HCT116 (cell line): ENCODE measurements at regions not wholly inside any gene's neighbourhood (a gene's known extent, or its start where the extent isn't known, plus 50 kb on each side); places are given as distances from the start of the nearest gene placed in this dataset.

ENCODE experiments used
- ATAC-seq: fragments of 200-7000 bp; cut with Tn5 transposase; 2 replicates; pipeline ENCODE4 v1.9.1; 2020; ENCODE audit warnings: mild to moderate bottlenecking, moderate library complexity
- BruUV-seq: library from RNA; stranded (reverse); fragments of 400-500 nt; replicated peaks from 2 replicates; lab custom pipeline; 2021; lab: Mats Ljungman, UMichigan
- CTCF ChIA-PET: fragments of 300-600 bp; sonication (Branson Sonifier 250); formaldehyde crosslinking; loops from one replicate; lab custom pipeline; 2021; ENCODE audit warnings: antibody characterized with exemption; lab: Charles Lee
- POLR2A ChIA-PET: fragments of 300-600, 350-600 bp; sonication (Branson Sonifier 250); formaldehyde crosslinking; loops from one replicate; lab custom pipeline; 2021; ENCODE audit warnings: antibody characterized with exemption; lab: Charles Lee
- RAD21 ChIA-PET, 2 experiments: fragments of 300-600 bp; sonication (Branson Sonifier 250); formaldehyde crosslinking; loops; one replicate each; lab custom pipeline; 2023; ENCODE audit warnings: low total read pairs in 2 of 2; ENCODE audit not compliant: uncharacterized antibody in 2 of 2, unreplicated experiment in 2 of 2, low non-redundant PET in 1 of 2; lab: Charles Lee
- DNase-seq: peaks from one replicate; pipeline ENCODE4 v3.0.0-alpha.2; 2010; ENCODE audit warnings: low read depth, low spot score
- H2AFZ ChIP-seq: fragments of 200-600 bp; shearing (Covaris generic), sonication (generic); 2 replicates; pipeline ENCODE4 v1.6.1; 2017; ENCODE audit warnings: low read depth, mixed run types, mixed read lengths, antibody characterized with exemption, low read length; ENCODE audit not compliant: poor library complexity, severe bottlenecking
- H3K27ac ChIP-seq: 2 replicates; pipeline ENCODE4 v1.5.1; 2012; ENCODE audit warnings: low read depth, low read length
- H3K27me3 ChIP-seq: fragments of 200-600 bp; sonication (generic); 2 replicates; pipeline ENCODE4 v1.6.1; 2016; ENCODE audit warnings: mixed run types, low read length, mixed read lengths; ENCODE audit not compliant: insufficient read depth
- H3K36me3 ChIP-seq, 2 experiments: fragments of 200-500 bp in 1 of 2; fragments of 200-600 bp in 1 of 2; sonication (Bioruptor generic) in 1 of 2; sonication (generic) in 1 of 2; 2 replicates each; pipeline versions ENCODE4 v1.5.1 to v1.6.1; 2014 to 2016; ENCODE audit warnings: low read length in 2 of 2, inconsistent platforms in 1 of 2, mixed read lengths in 1 of 2, mixed run types in 1 of 2; ENCODE audit not compliant: insufficient read depth in 2 of 2, control insufficient read depth in 1 of 2
- H3K4me1 ChIP-seq, 2 experiments: fragments of 200-600 bp in 1 of 2; sonication (generic) in 1 of 2; 2 replicates each; pipeline versions ENCODE4 v1.5.1 to v1.6.1; 2012 to 2017; ENCODE audit warnings: low read length in 2 of 2, inconsistent platforms in 1 of 2, mild to moderate bottlenecking in 1 of 2, mixed read lengths in 1 of 2, mixed run types in 1 of 2, moderate library complexity in 1 of 2; ENCODE audit not compliant: insufficient read depth in 2 of 2, control insufficient read depth in 1 of 2
- H3K4me2 ChIP-seq: fragments of 200-600 bp; sonication (generic); 2 replicates; pipeline ENCODE4 v1.6.1; 2017; ENCODE audit warnings: mixed run types, low read length, mixed read lengths
- H3K4me3 ChIP-seq, 2 experiments: fragments of 200-600 bp in 1 of 2; sonication (generic) in 1 of 2; replicated peaks in 1 of 2; 2 replicates each; pipeline ENCODE4 v1.5.1; 2011 to 2016; ENCODE audit warnings: low read length in 2 of 2, control low read depth in 1 of 2, low read depth in 1 of 2, mild to moderate bottlenecking in 1 of 2, mixed read lengths in 1 of 2, mixed run types in 1 of 2
- H3K79me2 ChIP-seq: fragments of 200-600 bp; sonication (generic); 2 replicates; pipeline ENCODE4 v1.6.1; 2017; ENCODE audit warnings: mild to moderate bottlenecking, mixed run types, low read length, moderate library complexity, mixed read lengths; ENCODE audit not compliant: insufficient read depth
- H3K9ac ChIP-seq: fragments of 200-600 bp; sonication (generic); 2 replicates; pipeline ENCODE4 v1.6.1; 2016; ENCODE audit warnings: low read length, mixed read lengths
- H3K9me2 ChIP-seq: fragments of 200-600 bp; sonication (generic), shearing (Covaris generic); 2 replicates; pipeline ENCODE4 v1.6.1; 2017; ENCODE audit warnings: mixed run types, mild to moderate bottlenecking, moderate library complexity; ENCODE audit not compliant: insufficient read depth
- H3K9me3 ChIP-seq, 2 experiments: fragments of 200-500 bp in 1 of 2; fragments of 200-600 bp in 1 of 2; sonication (Bioruptor generic) in 1 of 2; sonication (generic) in 1 of 2; 2 replicates each; pipeline ENCODE4 v1.6.1; 2014 to 2017; ENCODE audit warnings: low read length in 2 of 2, mixed read lengths in 2 of 2, inconsistent platforms in 1 of 2, low read depth in 1 of 2, mild to moderate bottlenecking in 1 of 2, mixed run types in 1 of 2, moderate library complexity in 1 of 2; ENCODE audit not compliant: control insufficient read depth in 1 of 2, insufficient read depth in 1 of 2
- H4K20me1 ChIP-seq: fragments of 200-600 bp; sonication (generic), shearing (Covaris generic); 2 replicates; pipeline ENCODE4 v1.6.1; 2017; ENCODE audit warnings: mixed run types, mild to moderate bottlenecking, moderate library complexity; ENCODE audit not compliant: insufficient read depth
- CBX3 ChIP-seq: IDR thresholded peaks from 2 replicates; pipeline ENCODE4 v1.6.1; 2012; ENCODE audit warnings: low read depth
- CEBPB ChIP-seq: IDR thresholded peaks from 2 replicates; pipeline ENCODE4 v1.6.1; 2012; ENCODE audit warnings: low read depth
- ELF1 ChIP-seq: IDR thresholded peaks from 2 replicates; pipeline ENCODE4 v1.6.1; 2012; ENCODE audit warnings: low read depth, borderline replicate concordance
- FOSL1 ChIP-seq: IDR thresholded peaks from 2 replicates; pipeline ENCODE4 v1.6.1; 2012; ENCODE audit warnings: low read depth
- JUND ChIP-seq: IDR thresholded peaks from 2 replicates; pipeline ENCODE4 v1.6.1; 2012
- POLR2A ChIP-seq: IDR thresholded peaks from 2 replicates; pipeline ENCODE4 v1.7.0; 2011; ENCODE audit warnings: borderline replicate concordance; ENCODE audit not compliant: insufficient read depth, insufficient read length; ENCODE audit errors: extremely low read depth
- POLR2AphosphoS5 ChIP-seq: IDR thresholded peaks from 2 replicates; pipeline ENCODE4 v1.6.1; 2011; ENCODE audit warnings: mild to moderate bottlenecking, low read depth, low read length, moderate library complexity
- SIN3A ChIP-seq: IDR thresholded peaks from 2 replicates; pipeline ENCODE4 v1.6.1; 2012; ENCODE audit warnings: low read depth
- SP1 ChIP-seq: IDR thresholded peaks from 2 replicates; pipeline ENCODE4 v1.6.1; 2012; ENCODE audit warnings: low read depth
- YY1 ChIP-seq: IDR thresholded peaks from 2 replicates; pipeline ENCODE4 v1.6.1; 2011; ENCODE audit warnings: low read length, low read depth, moderate library complexity, mild to moderate bottlenecking; ENCODE audit not compliant: insufficient replicate concordance; ENCODE audit errors: extremely low read depth
- ZFX ChIP-seq: fragments of 450-650 bp; IDR thresholded peaks from 2 replicates; pipeline ENCODE4 v1.6.1; 2017
- intact Hi-C: fragments of 100-400 bp; cut with micrococcal nuclease; formaldehyde crosslinking; loops from 2 replicates; pipeline ENCODE4 v1.10.0; 2022
- TF ChIP-seq, protein P1 (sequence below): IDR thresholded peaks from 2 replicates; pipeline ENCODE4 v1.6.1; 2012; ENCODE audit warnings: low read depth

- TF ChIP-seq, protein P1, sequence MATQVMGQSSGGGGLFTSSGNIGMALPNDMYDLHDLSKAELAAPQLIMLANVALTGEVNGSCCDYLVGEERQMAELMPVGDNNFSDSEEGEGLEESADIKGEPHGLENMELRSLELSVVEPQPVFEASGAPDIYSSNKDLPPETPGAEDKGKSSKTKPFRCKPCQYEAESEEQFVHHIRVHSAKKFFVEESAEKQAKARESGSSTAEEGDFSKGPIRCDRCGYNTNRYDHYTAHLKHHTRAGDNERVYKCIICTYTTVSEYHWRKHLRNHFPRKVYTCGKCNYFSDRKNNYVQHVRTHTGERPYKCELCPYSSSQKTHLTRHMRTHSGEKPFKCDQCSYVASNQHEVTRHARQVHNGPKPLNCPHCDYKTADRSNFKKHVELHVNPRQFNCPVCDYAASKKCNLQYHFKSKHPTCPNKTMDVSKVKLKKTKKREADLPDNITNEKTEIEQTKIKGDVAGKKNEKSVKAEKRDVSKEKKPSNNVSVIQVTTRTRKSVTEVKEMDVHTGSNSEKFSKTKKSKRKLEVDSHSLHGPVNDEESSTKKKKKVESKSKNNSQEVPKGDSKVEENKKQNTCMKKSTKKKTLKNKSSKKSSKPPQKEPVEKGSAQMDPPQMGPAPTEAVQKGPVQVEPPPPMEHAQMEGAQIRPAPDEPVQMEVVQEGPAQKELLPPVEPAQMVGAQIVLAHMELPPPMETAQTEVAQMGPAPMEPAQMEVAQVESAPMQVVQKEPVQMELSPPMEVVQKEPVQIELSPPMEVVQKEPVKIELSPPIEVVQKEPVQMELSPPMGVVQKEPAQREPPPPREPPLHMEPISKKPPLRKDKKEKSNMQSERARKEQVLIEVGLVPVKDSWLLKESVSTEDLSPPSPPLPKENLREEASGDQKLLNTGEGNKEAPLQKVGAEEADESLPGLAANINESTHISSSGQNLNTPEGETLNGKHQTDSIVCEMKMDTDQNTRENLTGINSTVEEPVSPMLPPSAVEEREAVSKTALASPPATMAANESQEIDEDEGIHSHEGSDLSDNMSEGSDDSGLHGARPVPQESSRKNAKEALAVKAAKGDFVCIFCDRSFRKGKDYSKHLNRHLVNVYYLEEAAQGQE, result no peak
- TF ChIP-seq JUND (no peak), ZFX (no peak), CBX3 (no peak), ELF1 (no peak), CEBPB (no peak), POLR2AphosphoS5 (no peak)
Observed at GRCh38 chr2:65605743-65606058, 173.3 kb upstream of the SPRED2 start (continued).

GRCh38 chr2:65605058-65605742, 172.8 kb upstream of the SPRED2 start:
- no peak overlapping the region for H3K9ac ChIP-seq
- intact Hi-C loops, result no loop called here
- ChIA-PET RAD21 (no interaction called here), CTCF (interaction anchor here (0.9 kb wide), 1 partner anchor 35 kb away, joined by 3 read pairs; no protein-coding TSS in a partner anchor), POLR2A (no interaction called here)
- H3K9me3 ChIP-seq, result no peaks in the 10 kb centered on the region
- H3K79me2 ChIP-seq, result no peaks in the 10 kb centered on the region
- H3K36me3 ChIP-seq, result no peaks in the 10 kb centered on the region
- H3K4me1 ChIP-seq, result peaks cover 5 to 11% of the 10 kb centered on the region in 2 experiments; a peak in 3 of 4 replicates
- no peak for DNase-seq
- no peak for ATAC-seq
- no peaks in the 10 kb centered on the region for H3K27me3 ChIP-seq
- no peak overlapping the region for H3K4me3 ChIP-seq
- no peak overlapping the region for H2AFZ ChIP-seq
- no peak overlapping the region for H3K4me2 ChIP-seq
- no peaks in the 10 kb centered on the region for H3K9me2 ChIP-seq
- no peak overlapping the region for H3K27ac ChIP-seq
- H4K20me1 ChIP-seq, result no peaks in the 10 kb centered on the region
- BruUV-seq, result no TSS peak
- no peak for TF ChIP-seq ELF1
- TF ChIP-seq SP1, result no peak
- no peak for TF ChIP-seq CBX3
- TF ChIP-seq POLR2A, result no peak
- no peak for TF ChIP-seq SIN3A
- TF ChIP-seq POLR2AphosphoS5, result no peak
- no peak for TF ChIP-seq FOSL1
- TF ChIP-seq YY1, result no peak
- TF ChIP-seq ZFX, result no peak
- TF ChIP-seq, all 23 proteins: peak for 0
